ENCODE measurements at regions not wholly inside any gene's neighbourhood (a gene's known extent, or its start where the extent isn't known, plus 50 kb on each side); places are given as distances from the start of the nearest gene placed in this dataset.

DNA sequence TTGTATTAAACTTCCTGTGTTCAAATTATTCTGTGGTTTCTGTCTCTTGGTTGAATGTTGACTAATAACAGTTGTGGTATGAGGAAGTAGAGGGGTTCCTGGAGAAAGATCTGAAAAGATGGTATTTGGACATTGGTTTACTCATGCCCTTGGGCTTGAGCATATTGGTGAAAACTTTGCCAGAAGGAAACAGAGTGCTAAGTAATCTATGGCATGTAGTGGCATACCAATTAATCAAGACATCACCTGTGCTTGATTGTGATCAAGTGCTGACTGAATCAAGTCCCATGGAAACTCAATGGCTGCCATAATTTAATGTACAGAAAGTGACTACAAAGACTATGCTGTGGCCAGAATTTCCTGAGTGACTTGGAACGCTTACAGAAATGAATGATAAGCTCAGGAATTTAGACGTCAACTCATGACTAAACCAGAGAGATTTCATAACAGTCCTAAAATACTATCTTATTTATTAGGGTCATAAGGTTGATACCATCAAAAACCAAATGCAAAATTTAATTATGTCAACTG lies 2062.9 kb downstream of the ARAP2 start:
- H3K27ac ChIP-seq, result no peak overlapping the region
- TF ChIP-seq, protein P1, sequence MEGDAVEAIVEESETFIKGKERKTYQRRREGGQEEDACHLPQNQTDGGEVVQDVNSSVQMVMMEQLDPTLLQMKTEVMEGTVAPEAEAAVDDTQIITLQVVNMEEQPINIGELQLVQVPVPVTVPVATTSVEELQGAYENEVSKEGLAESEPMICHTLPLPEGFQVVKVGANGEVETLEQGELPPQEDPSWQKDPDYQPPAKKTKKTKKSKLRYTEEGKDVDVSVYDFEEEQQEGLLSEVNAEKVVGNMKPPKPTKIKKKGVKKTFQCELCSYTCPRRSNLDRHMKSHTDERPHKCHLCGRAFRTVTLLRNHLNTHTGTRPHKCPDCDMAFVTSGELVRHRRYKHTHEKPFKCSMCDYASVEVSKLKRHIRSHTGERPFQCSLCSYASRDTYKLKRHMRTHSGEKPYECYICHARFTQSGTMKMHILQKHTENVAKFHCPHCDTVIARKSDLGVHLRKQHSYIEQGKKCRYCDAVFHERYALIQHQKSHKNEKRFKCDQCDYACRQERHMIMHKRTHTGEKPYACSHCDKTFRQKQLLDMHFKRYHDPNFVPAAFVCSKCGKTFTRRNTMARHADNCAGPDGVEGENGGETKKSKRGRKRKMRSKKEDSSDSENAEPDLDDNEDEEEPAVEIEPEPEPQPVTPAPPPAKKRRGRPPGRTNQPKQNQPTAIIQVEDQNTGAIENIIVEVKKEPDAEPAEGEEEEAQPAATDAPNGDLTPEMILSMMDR (IDR thresholded peaks at IDR 0.05), result no peak
- TF ChIP-seq ZFX (IDR thresholded peaks at IDR 0.05; ENCODE audit: borderline replicate concordance), result no peak

DNA sequence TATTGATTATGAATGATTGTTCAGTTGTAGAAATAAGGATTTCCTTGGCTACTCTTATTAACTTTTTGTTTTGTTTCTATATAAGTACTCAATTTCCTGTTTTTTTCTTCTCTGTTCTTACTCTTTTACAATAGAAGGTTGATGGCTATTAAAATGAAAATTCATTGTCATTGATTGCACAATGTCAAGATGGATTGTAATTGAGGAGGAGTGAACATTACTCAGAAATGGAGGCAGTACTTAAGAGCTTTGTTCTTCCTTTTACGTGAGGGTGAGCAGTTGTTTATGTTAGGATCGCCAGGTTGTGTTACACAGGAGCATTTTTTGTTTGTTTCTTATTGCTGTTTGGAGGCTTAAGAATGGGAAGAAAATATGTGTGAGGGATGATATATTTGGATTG lies 2062.4 kb downstream of the ARAP2 start:
- H3K27ac ChIP-seq, result no peak overlapping the region
- TF ChIP-seq, protein P1 (IDR thresholded peaks at IDR 0.05), result no peak
- TF ChIP-seq ZFX (IDR thresholded peaks at IDR 0.05; ENCODE audit: borderline replicate concordance), result no peak

DNA sequence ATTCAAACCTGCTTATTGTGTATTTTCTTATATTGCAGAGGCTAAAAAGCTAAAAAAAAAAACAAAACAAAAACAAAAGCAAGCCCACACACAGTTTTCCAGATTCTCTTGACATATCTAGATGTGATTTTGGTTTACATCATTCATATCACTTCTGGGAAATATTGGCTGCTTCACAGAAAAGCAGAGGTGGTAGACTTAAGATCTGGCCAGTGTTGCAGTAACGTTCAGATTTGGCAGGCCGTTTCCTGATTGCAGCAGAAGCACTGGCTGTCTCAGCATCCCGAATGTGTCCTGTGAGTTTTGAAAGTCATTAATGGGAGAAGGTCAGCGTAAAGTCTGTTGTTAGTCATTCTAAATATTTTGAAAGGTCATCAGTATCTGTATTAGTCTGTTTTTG lies 2062.0 kb downstream of the ARAP2 start:
- TF ChIP-seq, protein P1 (IDR thresholded peaks at IDR 0.05), result no peak
- no peak for TF ChIP-seq ZFX (IDR thresholded peaks at IDR 0.05; ENCODE audit: borderline replicate concordance)
- no peak overlapping the region for H3K27ac ChIP-seq

DNA sequence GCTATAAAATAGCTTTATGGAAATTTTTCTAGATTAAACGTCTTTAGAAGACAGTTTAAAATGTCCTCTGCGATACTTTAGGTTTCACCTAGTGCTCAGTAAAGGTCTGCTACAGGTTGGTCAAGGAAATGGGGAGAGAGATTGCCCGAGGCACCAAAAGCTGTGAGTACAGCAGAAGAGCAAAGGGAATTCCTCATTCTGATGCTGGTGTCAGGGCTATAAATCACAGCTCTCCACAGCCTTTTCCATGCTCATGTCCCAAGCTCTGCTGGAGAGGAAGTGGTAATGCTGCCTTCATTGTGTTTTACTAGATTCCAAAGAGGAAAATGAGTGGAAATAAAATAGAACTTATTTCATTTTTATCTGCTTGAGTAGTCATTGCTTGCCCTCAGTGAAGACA lies 2060.4 kb downstream of the ARAP2 start:
- TF ChIP-seq ZFX (IDR thresholded peaks at IDR 0.05; ENCODE audit: borderline replicate concordance), result no peak
- TF ChIP-seq, protein P1 (IDR thresholded peaks at IDR 0.05), result no peak
- no peak overlapping the region for H3K27ac ChIP-seq

DNA sequence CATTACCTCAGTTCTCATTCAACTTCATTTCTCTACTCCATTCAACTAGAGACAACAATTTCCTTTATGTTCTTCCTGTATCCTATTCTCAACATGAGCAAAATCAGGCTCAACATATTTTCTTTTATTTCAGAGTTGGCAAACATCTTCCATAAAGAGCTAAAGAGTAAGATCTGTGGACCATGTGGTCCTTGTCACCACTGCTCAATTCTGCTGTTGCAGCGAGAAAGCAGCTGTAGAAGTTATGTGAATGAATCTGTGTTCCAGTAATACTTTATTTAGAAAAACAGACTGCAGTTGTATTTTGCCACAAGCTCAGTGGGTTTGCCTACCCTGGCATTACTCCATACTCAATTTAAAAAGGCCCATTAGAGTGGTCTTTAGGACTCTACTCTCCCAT lies 2057.3 kb downstream of the ARAP2 start:
- TF ChIP-seq ZFX (IDR thresholded peaks at IDR 0.05; ENCODE audit: borderline replicate concordance), result no peak
- TF ChIP-seq, protein P1 (IDR thresholded peaks at IDR 0.05), result no peak
- H3K27ac ChIP-seq, result no peak overlapping the region

DNA sequence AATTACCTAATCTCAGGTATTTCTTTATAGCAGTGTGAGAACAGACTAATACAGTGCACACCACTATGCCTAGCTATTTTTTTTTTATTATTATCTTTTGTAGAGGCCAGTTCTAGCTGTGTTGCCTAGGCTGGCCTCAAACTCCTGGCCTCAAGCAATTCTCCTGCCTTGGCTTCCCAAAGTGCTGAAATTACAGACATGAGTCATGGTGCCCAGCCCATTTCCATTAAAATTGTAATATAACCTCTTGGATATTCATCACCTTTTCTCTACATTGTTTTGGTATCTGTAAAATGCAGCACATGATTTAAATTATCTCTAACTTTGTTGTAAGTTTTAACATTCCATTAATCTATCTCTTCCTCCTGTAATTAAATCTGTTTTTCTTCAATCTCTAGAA lies 2052.9 kb downstream of the ARAP2 start:
- no peak overlapping the region for H3K27ac ChIP-seq
- TF ChIP-seq, protein P1 (IDR thresholded peaks at IDR 0.05), result no peak

DNA sequence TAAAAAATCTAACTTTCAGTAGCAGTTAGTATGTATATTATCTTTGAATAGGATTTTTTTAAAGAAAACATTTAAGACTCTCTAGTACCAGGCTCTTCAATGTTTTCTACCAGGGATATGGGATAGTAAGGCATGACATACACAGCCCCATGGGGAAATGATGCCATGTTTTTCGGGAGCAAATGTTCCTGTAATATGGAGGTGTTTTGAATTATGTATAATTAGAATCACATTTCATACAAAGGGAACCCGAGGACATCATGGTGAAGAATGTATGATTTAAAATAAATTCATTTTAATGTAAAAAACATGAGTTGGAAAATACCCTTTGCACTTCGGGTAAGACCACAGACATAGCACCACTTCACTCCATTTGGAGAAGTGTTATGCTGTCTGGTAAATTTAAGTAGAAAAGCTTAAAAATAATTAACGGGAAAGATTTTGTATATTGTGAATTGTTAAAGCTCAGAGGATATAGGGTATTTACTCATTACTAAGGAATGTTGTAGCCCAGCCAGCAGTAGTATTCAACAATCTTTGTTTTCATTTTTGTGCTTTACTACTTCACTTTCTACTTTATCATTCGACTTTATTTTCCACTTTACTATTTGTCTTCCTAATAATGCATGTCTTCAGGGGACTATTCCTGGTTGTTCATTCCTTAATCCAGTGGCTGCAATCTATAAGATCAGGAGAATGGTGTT lies 2050.7 kb downstream of the ARAP2 start:
- TF ChIP-seq ZFX (IDR thresholded peaks at IDR 0.05; ENCODE audit: borderline replicate concordance), result no peak
- TF ChIP-seq, protein P1 (IDR thresholded peaks at IDR 0.05), result no peak
- no peak overlapping the region for H3K27ac ChIP-seq

All from 22Rv1 (cell line).